Rectal smooth muscle tissue (tissue), 1 donor: ENCODE measurements at regions not wholly inside any gene's neighbourhood (a gene's known extent, or its start where the extent isn't known, plus 50 kb on each side); places are given as distances from the start of the nearest gene placed in this dataset.
"Not testable (repeated sequence)": the region's sequence is repeated elsewhere in the genome, so short reads cannot be mapped to it uniquely, and the experiment has no call there.

ENCODE experiments used
- H3K27ac ChIP-seq: one replicate; pipeline ENCODE4 v1.7.0; 2013; ENCODE audit warnings: low read depth, low read length, inconsistent platforms
- H3K27me3 ChIP-seq: one replicate; pipeline ENCODE4 v1.7.0; 2013; ENCODE audit warnings: low read length; ENCODE audit not compliant: control insufficient read depth, insufficient read depth
- H3K36me3 ChIP-seq: one replicate; pipeline ENCODE4 v1.7.0; 2013; ENCODE audit warnings: low read length; ENCODE audit not compliant: control insufficient read depth, insufficient read depth
- H3K4me1 ChIP-seq: one replicate; pipeline ENCODE4 v1.7.0; 2013; ENCODE audit warnings: low read length; ENCODE audit not compliant: control insufficient read depth, insufficient read depth
- H3K4me3 ChIP-seq: one replicate; pipeline ENCODE4 v1.7.0; 2013; ENCODE audit warnings: low read length
- H3K9ac ChIP-seq: one replicate; pipeline ENCODE4 v1.7.0; 2013; ENCODE audit warnings: low read length

DNA sequence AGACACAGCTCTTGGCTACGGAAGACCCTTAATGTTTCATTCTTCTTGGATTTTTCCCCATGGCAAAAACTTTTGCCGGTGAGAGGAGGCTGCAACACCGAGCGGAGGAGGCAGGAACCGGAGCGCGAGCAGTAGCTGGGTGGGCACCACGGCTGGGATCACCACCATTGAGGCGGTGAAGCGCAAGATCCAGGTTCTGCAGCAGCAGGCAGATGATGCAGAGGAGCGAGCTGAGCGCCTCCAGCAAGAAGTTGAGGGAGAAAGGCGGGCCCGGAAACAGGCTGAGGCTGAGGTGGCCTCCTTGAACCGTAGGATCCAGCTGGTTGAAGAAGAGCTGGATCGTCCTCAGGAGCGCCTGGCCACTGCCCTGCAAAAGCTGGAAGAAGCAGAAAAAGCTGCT, 108.2 kb upstream of the TOX3 start:
- H3K27ac ChIP-seq, H3K36me3 ChIP-seq, H3K4me3 ChIP-seq, H3K4me1 ChIP-seq, H3K27me3 ChIP-seq, H3K9ac ChIP-seq: not testable (repeated sequence)

DNA sequence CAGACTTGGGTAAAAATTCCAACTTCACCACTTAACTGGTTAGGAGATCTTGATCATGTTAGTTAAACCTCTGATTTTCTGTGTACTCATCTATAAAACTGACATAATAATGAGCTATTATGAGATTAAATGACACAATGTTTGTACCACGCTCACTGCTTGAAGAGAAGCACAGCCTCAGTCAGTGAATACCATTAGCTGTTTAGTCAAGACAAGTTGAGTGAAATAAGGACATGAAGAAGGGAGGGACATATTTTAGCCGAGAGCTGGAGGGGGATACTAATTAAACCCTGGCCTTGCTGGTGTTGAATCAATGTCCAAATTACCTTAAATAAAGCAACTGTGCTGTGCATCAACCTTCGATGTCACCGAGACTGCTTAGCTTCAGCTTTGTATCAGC, 105.1 kb upstream of the TOX3 start:
- no peaks in the 10 kb centered on the region for H3K27me3 ChIP-seq
- no peak overlapping the region for H3K9ac ChIP-seq
- no peaks in the 10 kb centered on the region for H3K36me3 ChIP-seq
- H3K4me1 ChIP-seq = no peaks in the 10 kb centered on the region
- no peak overlapping the region for H3K27ac ChIP-seq
- H3K4me3 ChIP-seq = no peak overlapping the region

DNA sequence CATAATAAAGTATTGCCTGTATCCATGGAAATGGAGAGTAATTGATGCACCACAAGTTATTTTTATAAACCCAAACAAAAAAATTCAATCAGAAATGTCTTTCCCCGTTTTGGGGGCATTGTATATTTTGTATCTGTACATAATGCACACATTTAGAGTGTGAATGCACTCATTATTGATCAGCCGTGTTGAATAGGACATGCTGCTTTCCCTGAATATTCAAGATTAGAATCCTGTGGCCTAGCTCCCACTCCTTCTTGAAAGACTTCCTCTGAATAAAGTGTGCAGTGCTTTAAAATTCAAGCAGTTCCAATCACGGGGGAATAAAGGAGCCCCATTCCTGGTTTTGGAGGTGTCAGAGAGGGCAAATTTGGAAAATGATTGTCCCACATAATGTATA, 103.8 kb upstream of the TOX3 start:
- no peak overlapping the region for H3K27ac ChIP-seq
- H3K4me3 ChIP-seq = no peak overlapping the region
- H3K4me1 ChIP-seq = no peaks in the 10 kb centered on the region
- H3K27me3 ChIP-seq = no peaks in the 10 kb centered on the region
- H3K36me3 ChIP-seq = no peaks in the 10 kb centered on the region
- H3K9ac ChIP-seq = no peak overlapping the region

- Histone ChIP-seq H3K9ac (no peak overlapping the region), H3K27ac (no peak overlapping the region), H3K4me1 (no peaks in the 10 kb centered on the region), H3K27me3 (no peaks in the 10 kb centered on the region), H3K36me3 (no peaks in the 10 kb centered on the region), H3K4me3 (no peak overlapping the region)
Measured at GRCh38 chr16:52650318-52650717, 103.4 kb upstream of the TOX3 start.

DNA sequence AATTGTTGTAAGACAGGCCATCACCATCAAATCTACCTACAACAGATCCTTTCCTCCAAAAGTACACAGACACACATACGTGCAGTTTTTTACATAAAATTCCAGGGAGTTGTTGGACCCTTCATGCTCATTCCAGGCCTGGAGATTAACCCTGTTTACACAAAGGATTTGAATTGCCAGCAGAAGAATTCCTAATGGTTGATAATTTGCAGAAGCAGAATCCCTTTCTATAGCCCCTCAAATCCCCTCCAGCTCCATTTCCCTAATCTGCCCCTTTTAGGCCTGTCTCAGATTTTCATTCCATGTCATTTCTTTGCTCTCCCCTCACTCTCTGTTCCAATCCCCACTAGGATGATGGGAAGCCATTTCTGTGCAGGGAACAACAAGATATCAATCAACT, 102.9 kb upstream of the TOX3 start:
- H3K9ac ChIP-seq = no peak overlapping the region
- no peak overlapping the region for H3K4me3 ChIP-seq
- H3K27ac ChIP-seq = no peak overlapping the region
- H3K36me3 ChIP-seq = no peaks in the 10 kb centered on the region
- no peaks in the 10 kb centered on the region for H3K4me1 ChIP-seq
- no peaks in the 10 kb centered on the region for H3K27me3 ChIP-seq

DNA sequence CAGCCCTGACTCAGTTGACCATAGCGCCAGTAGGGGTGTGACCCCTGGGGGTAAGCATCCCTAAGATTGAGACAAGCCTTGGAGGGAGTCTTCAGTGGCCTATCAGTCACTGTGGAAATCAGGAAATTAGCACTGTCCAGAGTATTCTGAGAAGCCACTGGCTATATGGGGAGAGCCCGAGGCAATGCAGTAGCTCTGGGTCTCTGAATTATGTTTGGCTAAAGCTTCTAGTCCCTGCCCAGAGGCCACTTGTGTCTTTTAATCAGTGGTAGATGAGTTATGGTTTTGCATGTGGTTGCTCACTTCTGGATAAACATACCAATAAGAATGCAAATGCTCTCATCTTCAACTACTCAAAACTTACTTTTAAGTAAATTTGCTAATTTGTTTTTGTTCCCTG, 100.6 kb upstream of the TOX3 start:
- H3K4me1 ChIP-seq = no peaks in the 10 kb centered on the region
- H3K4me3 ChIP-seq = no peak overlapping the region
- no peak overlapping the region for H3K9ac ChIP-seq
- no peak overlapping the region for H3K27ac ChIP-seq
- H3K27me3 ChIP-seq = no peaks in the 10 kb centered on the region
- no peaks in the 10 kb centered on the region for H3K36me3 ChIP-seq

DNA sequence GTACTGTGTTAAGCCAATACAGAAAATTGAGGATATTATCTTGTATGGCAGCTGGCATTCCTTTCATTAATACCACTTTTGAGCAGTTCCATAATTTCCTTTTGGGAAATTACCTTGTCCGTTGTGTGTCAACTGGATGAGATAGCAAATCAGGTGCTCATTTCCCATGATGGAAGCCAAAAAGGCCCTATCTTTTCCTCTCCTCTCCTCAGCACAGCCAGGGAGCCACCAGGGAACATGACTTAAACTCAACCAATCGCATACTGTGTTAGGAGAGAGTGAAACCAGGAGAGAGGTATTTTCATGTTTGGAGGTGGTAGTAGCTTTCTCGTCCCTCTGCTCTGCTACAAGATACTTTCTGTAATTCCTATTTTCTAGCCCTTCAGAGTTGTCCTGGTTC, 96.1 kb upstream of the TOX3 start:
- Histone ChIP-seq H3K4me1 (no peaks in the 10 kb centered on the region), H3K27me3 (no peaks in the 10 kb centered on the region), H3K27ac (no peak overlapping the region), H3K9ac (no peak overlapping the region), H3K4me3 (no peak overlapping the region), H3K36me3 (no peaks in the 10 kb centered on the region)

GRCh38 chr16:52634528-52634927, 87.6 kb upstream of the TOX3 start:
- H3K9ac ChIP-seq = no peak overlapping the region
- no peaks in the 10 kb centered on the region for H3K27me3 ChIP-seq
- H3K4me3 ChIP-seq = no peak overlapping the region
- no peak overlapping the region for H3K27ac ChIP-seq
- no peaks in the 10 kb centered on the region for H3K4me1 ChIP-seq
- no peaks in the 10 kb centered on the region for H3K36me3 ChIP-seq

DNA sequence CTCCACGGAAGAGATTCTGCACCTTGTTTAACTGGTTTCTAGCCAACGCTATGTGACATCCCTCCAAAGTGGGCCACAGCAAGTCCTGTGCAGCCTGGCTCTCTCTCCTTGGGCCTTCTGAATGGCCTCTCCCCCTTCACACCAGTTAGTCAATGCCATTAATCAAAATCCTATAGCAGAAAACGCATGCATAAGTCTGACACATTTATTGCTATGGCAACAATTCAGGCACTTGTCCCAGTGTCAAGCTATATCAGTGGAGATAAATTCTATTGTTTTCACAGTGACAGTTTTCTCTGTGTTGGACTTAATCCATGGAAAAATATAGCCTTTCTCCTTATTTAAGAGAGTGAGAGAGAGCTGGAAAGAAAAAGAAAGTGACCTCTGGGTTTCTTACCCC, 87.2 kb upstream of the TOX3 start:
- Histone ChIP-seq H3K4me3 (no peak overlapping the region), H3K27ac (no peak overlapping the region), H3K4me1 (no peaks in the 10 kb centered on the region), H3K36me3 (no peaks in the 10 kb centered on the region), H3K27me3 (no peaks in the 10 kb centered on the region), H3K9ac (no peak overlapping the region)

GRCh38 chr16:52633230-52633629, 86.3 kb upstream of the TOX3 start:
- H3K36me3 ChIP-seq = no peaks in the 10 kb centered on the region
- H3K27ac ChIP-seq = no peak overlapping the region
- no peaks in the 10 kb centered on the region for H3K4me1 ChIP-seq
- no peak overlapping the region for H3K4me3 ChIP-seq
- no peaks in the 10 kb centered on the region for H3K27me3 ChIP-seq
- no peak overlapping the region for H3K9ac ChIP-seq

DNA sequence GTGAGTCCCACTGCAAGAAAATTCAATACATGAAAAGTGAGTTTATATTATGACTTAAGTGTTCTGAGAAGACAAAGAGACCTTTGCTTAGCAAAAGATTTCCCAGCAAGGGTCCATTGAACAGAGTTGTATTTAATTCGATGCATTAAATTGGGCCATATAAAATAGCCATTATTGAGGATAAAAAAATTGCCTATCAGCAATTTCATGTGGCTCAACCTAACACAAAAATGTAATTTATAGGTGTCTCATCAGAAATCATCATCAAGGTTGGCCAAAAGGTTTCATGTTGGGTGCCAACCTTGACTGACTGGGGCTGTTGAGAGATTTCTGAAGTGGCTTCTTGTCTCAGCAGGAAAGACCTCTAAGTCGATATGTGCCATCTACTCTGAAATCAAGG, 84.8 kb upstream of the TOX3 start:
- Histone ChIP-seq H3K4me1 (no peaks in the 10 kb centered on the region), H3K27me3 (no peaks in the 10 kb centered on the region), H3K4me3 (no peak overlapping the region), H3K9ac (no peak overlapping the region), H3K27ac (no peak overlapping the region), H3K36me3 (no peaks in the 10 kb centered on the region)

DNA sequence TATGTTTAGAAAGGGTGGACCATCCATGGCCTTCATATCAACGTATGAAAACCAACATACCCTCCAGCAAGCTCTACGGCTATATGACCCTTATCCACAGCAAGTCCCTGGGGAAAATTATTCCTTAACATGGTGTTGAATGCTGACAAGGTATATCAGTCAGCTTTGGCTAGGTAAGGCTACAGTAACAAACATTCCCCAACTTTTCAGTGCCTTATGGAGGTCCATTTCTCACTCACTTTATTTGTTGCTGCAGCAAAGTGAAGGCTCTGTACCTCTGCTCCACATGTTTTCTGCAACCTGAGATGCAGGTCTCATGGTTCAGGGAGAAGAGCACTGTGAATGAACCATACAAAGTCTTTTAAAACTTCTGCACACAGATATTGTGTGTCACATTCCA, 83.8 kb upstream of the TOX3 start:
- Histone ChIP-seq H3K4me1 (no peaks in the 10 kb centered on the region), H3K27ac (no peak overlapping the region), H3K9ac (no peak overlapping the region), H3K36me3 (no peaks in the 10 kb centered on the region), H3K27me3 (no peaks in the 10 kb centered on the region), H3K4me3 (no peak overlapping the region)

- Histone ChIP-seq H3K27ac (no peak overlapping the region), H3K27me3 (no peaks in the 10 kb centered on the region), H3K36me3 (no peaks in the 10 kb centered on the region)
Measured at GRCh38 chr16:52629296-52629695, 82.4 kb upstream of the TOX3 start.

DNA sequence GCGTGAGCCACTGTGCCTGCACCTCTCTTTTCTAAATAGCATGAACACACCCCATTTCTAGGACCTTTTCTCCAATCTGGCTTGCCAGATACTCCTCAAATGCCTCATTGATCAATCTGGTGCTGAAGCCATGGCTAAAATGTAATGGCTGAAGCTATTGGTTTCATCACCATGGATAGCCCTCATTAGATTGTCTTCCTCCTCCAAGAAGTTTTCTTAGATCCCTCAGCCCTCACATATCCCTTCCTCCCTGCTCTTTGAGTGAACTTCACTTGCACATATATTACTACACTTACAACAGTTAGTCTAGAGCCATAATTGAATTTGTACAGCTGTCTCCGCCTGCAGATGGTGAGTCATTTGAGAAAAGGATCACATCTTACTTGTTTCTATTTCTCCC, 77.9 kb upstream of the TOX3 start:
- Histone ChIP-seq H3K36me3 (no peaks in the 10 kb centered on the region), H3K27ac (no peak overlapping the region), H3K4me1 (no peaks in the 10 kb centered on the region), H3K4me3 (no peak overlapping the region), H3K27me3 (no peaks in the 10 kb centered on the region), H3K9ac (no peak overlapping the region)

More at GRCh38 chr16:52629296-52629695, 82.4 kb upstream of the TOX3 start:
- H3K4me3 ChIP-seq = no peak overlapping the region
- H3K9ac ChIP-seq = no peak overlapping the region
- H3K4me1 ChIP-seq = no peaks in the 10 kb centered on the region
